Prostate gland (tissue), 2 donors: ENCODE measurements at regions not wholly inside any gene's neighbourhood (a gene's known extent, or its start where the extent isn't known, plus 50 kb on each side); places are given as distances from the start of the nearest gene placed in this dataset.

ENCODE experiments used
- DNase-seq: peaks from one replicate; pipeline ENCODE4 v3.0.0-alpha.2; 2019; ENCODE audit warnings: low spot score
- H3K27ac ChIP-seq, 2 donors: fragments of 200-600 bp; sonication (generic); 2 replicates each; pipeline ENCODE4 v1.5.1; 2017 to 2019
- H3K27me3 ChIP-seq: fragments of 200-600 bp; sonication (generic); replicated peaks from 2 replicates; pipeline ENCODE4 v1.5.1; 2019; ENCODE audit not compliant: insufficient read depth
- H3K36me3 ChIP-seq, 2 donors: fragments of 200-600 bp; sonication (generic); 1 replicate in 1 of 2; 2 replicates in 1 of 2; pipeline versions ENCODE4 v1.5.1 to v1.8.1; 2017 to 2019
- H3K4me1 ChIP-seq: fragments of 200-600 bp; sonication (generic); replicated peaks from 2 replicates; pipeline ENCODE4 v1.5.1; 2019
- H3K4me3 ChIP-seq, 2 donors: fragments of 200-600 bp; sonication (generic); 2 replicates each; pipeline ENCODE4 v1.5.1; 2017 to 2019
- H3K9me3 ChIP-seq: fragments of 200-600 bp; sonication (generic); 2 replicates; pipeline ENCODE4 v1.5.1; 2017
- CTCF ChIP-seq, 4 experiments: fragments of 200-600 bp in 2 of 4; fragments of 450-650 bp in 2 of 4; sonication (generic) in 2 of 4; IDR thresholded peaks; 1 replicate in 3 of 4; 2 replicates in 1 of 4; pipeline ENCODE4 v1.5.1; 2016 to 2019; ENCODE audit warnings: antibody characterized with exemption in 4 of 4, mild to moderate bottlenecking in 2 of 4, moderate library complexity in 2 of 4
- POLR2A ChIP-seq: fragments of 450-650 bp; IDR thresholded peaks from one replicate; pipeline ENCODE4 v1.6.1; 2016; ENCODE audit warnings: antibody characterized with exemption, mild to moderate bottlenecking
- POLR2AphosphoS5 ChIP-seq: sonication (generic); formaldehyde crosslinking; IDR thresholded peaks from one replicate; pipeline ENCODE4 v1.6.1; 2017; ENCODE audit warnings: antibody characterized with exemption
- WGBS: methylation state at CpG from one replicate; pipeline ENCODE4 v1.1.5; 2018; 5-methylcytosine and 5-hydroxymethylcytosine counted together
- intact Hi-C: fragments of 100-400 bp; cut with DNase I; formaldehyde crosslinking; loops from one replicate; pipeline ENCODE4 v1.14.2; 2022

GRCh38 chr16:13856398-13856797 is 63.6 kb upstream of the ERCC4 start:
- DNase-seq = no peak
- Histone ChIP-seq H3K27me3 (no peaks in the 10 kb centered on the region), H3K36me3 (no peaks in the 10 kb centered on the region)

DNA sequence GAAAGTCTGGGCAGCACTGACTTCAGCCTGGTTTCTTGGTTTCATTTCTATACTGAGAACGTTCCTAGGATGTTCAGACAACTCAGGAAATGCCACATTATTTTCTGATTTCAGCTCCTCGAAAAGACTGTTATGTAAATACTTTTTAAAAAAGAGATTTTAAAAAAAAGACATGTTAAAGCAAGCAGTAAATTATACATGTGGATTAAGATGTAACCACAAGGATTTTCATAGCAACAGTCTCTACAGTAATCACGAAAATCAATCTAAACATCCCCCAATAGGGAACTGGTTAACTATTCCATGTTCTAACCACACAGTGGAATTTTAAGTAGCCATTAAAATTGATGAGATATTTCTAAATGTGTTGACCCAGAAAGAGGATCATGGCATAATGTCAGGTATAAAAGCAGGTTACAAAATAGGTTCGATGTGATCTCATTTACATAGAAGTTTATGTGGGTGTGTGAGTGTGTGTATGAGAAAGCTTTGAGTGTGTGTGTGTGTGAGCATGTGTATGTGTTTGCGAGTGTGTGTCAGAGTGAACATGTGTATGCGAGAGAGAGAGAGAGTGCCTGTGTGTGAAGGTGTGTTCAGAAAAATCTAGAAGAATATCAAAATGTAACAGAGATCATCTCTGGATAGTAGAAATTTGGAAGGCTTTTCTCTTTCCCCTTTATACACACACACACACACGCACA is 63.0 kb upstream of the ERCC4 start:
- Histone ChIP-seq H3K36me3 (no peaks in the 10 kb centered on the region), H3K27me3 (no peaks in the 10 kb centered on the region), H3K27ac (no peak overlapping the region), H3K9me3 (no peaks in the 10 kb centered on the region), H3K4me3 (no peak overlapping the region), H3K4me1 (no peaks in the 10 kb centered on the region)
- TF ChIP-seq POLR2AphosphoS5 (no peak), CTCF (IDR thresholded peaks at IDR 0.05) (no peak), POLR2A (no peak)
- DNase-seq = no peak
- intact Hi-C loops = no loop called here
- WGBS = 48% methylated on average over 7 of the region's 7 CpGs

More at GRCh38 chr16:13856398-13856797, 63.6 kb upstream of the ERCC4 start:
- Histone ChIP-seq H3K27ac (no peak overlapping the region), H3K9me3 (no peaks in the 10 kb centered on the region), H3K4me3 (no peak overlapping the region), H3K4me1 (no peaks in the 10 kb centered on the region)
- intact Hi-C loops = no loop called here
- no peak for TF ChIP-seq POLR2AphosphoS5
- TF ChIP-seq CTCF (IDR thresholded peaks at IDR 0.05) = no peak
- TF ChIP-seq POLR2A = no peak
- 76% methylated on average over 2 of the region's 2 CpGs for WGBS

GRCh38 chr16:13858873-13859580 is 60.9 kb upstream of the ERCC4 start:
- intact Hi-C loops = no loop called here

GRCh38 chr16:13863075-13863765 is 56.7 kb upstream of the ERCC4 start:
- H3K27ac ChIP-seq = no peak overlapping the region
- TF ChIP-seq POLR2AphosphoS5 (no peak), POLR2A (no peak), CTCF (IDR thresholded peaks at IDR 0.05) (no peak)
- no peak overlapping the region for H3K4me3 ChIP-seq
- intact Hi-C loops = no loop called here
- 89% methylated on average over 4 of the region's 4 CpGs for WGBS
- no peaks in the 10 kb centered on the region for H3K36me3 ChIP-seq
- no peak for DNase-seq
- H3K9me3 ChIP-seq = no peaks in the 10 kb centered on the region
- H3K4me1 ChIP-seq = no peaks in the 10 kb centered on the region
- H3K27me3 ChIP-seq = no peaks in the 10 kb centered on the region

More at GRCh38 chr16:13858873-13859580, 60.9 kb upstream of the ERCC4 start:
- H3K4me1 ChIP-seq = no peaks in the 10 kb centered on the region
- H3K36me3 ChIP-seq = no peaks in the 10 kb centered on the region
- H3K4me3 ChIP-seq = no peak overlapping the region
- H3K9me3 ChIP-seq = no peaks in the 10 kb centered on the region
- H3K27ac ChIP-seq = no peak overlapping the region
- DNase-seq = no peak
- TF ChIP-seq POLR2A = no peak
- TF ChIP-seq CTCF (IDR thresholded peaks at IDR 0.05) = no peak
- no peak for TF ChIP-seq POLR2AphosphoS5
- H3K27me3 ChIP-seq = no peaks in the 10 kb centered on the region
- 79% methylated on average over 9 of the region's 9 CpGs for WGBS
